Memory B cell (primary cell): ENCODE measurements at regions not wholly inside any gene's neighbourhood (a gene's known extent, or its start where the extent isn't known, plus 50 kb on each side); places are given as distances from the start of the nearest gene placed in this dataset.
"Not testable (repeated sequence)": the region's sequence is repeated elsewhere in the genome, so short reads cannot be mapped to it uniquely, and the experiment has no call there.

ENCODE experiments used
- ATAC-seq: fragments of 150-1000 bp; cut with Tn5 transposase; 2 replicates; pipeline ENCODE4 v1.10.0; 2021; ENCODE audit warnings: low read depth, mild to moderate bottlenecking, moderate library complexity
- DNase-seq, 2 donors: peaks; one replicate each; pipeline ENCODE4 v3.0.0; 2022; ENCODE audit warnings: low spot score in 2 of 2
- H3K27ac Mint-ChIP-seq: one replicate; pipeline ENCODE4 v1.8.0; 2022; ENCODE audit warnings: mild to moderate bottlenecking, moderate library complexity, mixed read lengths
- H3K27me3 Mint-ChIP-seq: one replicate; pipeline ENCODE4 v1.8.0; 2022; ENCODE audit warnings: mixed read lengths
- H3K36me3 Mint-ChIP-seq: one replicate; pipeline ENCODE4 v1.8.0; 2022; ENCODE audit warnings: mild to moderate bottlenecking, mixed read lengths
- H3K4me1 Mint-ChIP-seq: one replicate; pipeline ENCODE4 v1.8.0; 2022; ENCODE audit warnings: mixed read lengths
- H3K4me3 Mint-ChIP-seq: one replicate; pipeline ENCODE4 v1.8.0; 2022; ENCODE audit warnings: mild to moderate bottlenecking, moderate library complexity, mixed read lengths
- H3K9me3 Mint-ChIP-seq: one replicate; pipeline ENCODE4 v1.8.0; 2022; ENCODE audit warnings: mixed read lengths

- not testable (repeated sequence) for H3K27ac Mint-ChIP-seq, H3K9me3 Mint-ChIP-seq, H3K36me3 Mint-ChIP-seq, ATAC-seq, H3K4me1 Mint-ChIP-seq, H3K4me3 Mint-ChIP-seq, H3K27me3 Mint-ChIP-seq, DNase-seq
Measured at GRCh38 chr2:91522877-91523276, 2831.4 kb downstream of the RPIA start.

DNA sequence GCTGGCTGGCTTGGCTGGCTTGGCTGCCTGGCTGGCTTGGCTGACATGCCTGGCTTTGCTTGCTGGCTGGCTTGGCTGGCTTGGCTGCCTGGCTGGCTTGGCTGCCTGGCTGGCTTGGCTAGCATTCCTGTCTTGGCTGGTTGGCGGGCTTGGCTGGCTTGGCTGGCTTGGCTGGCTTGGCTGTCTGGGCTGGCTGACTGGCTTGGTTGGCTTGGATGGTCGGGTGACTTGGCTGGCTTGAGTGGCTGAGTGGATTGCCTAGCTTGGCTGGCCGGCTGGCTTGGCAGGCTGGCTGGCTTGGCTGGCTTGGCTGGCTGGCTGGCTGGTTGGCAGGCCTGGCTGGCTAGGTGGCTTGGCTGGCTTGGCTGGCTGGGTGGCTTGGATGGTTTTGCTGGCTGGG lies 2832.3 kb downstream of the RPIA start:
- not testable (repeated sequence) for DNase-seq, H3K27ac Mint-ChIP-seq, H3K4me3 Mint-ChIP-seq, H3K27me3 Mint-ChIP-seq, H3K9me3 Mint-ChIP-seq, H3K36me3 Mint-ChIP-seq, H3K4me1 Mint-ChIP-seq, ATAC-seq

GRCh38 chr2:91525587-91525986 lies 2834.1 kb downstream of the RPIA start:
- not testable (repeated sequence) for ATAC-seq

GRCh38 chr2:91526083-91526482 lies 2834.6 kb downstream of the RPIA start:
- H3K27me3 Mint-ChIP-seq, DNase-seq, H3K9me3 Mint-ChIP-seq, H3K4me3 Mint-ChIP-seq, H3K36me3 Mint-ChIP-seq, H3K27ac Mint-ChIP-seq, H3K4me1 Mint-ChIP-seq, ATAC-seq: not testable (repeated sequence)

More at GRCh38 chr2:91525587-91525986, 2834.1 kb downstream of the RPIA start:
- DNase-seq, H3K4me3 Mint-ChIP-seq, H3K4me1 Mint-ChIP-seq, H3K27me3 Mint-ChIP-seq, H3K27ac Mint-ChIP-seq, H3K36me3 Mint-ChIP-seq, H3K9me3 Mint-ChIP-seq: not testable (repeated sequence)

- not testable (repeated sequence) for H3K4me1 Mint-ChIP-seq, H3K9me3 Mint-ChIP-seq, DNase-seq, H3K4me3 Mint-ChIP-seq, ATAC-seq, H3K27me3 Mint-ChIP-seq, H3K36me3 Mint-ChIP-seq, H3K27ac Mint-ChIP-seq
Measured at GRCh38 chr2:91527056-91527455, 2835.6 kb downstream of the RPIA start.

DNA sequence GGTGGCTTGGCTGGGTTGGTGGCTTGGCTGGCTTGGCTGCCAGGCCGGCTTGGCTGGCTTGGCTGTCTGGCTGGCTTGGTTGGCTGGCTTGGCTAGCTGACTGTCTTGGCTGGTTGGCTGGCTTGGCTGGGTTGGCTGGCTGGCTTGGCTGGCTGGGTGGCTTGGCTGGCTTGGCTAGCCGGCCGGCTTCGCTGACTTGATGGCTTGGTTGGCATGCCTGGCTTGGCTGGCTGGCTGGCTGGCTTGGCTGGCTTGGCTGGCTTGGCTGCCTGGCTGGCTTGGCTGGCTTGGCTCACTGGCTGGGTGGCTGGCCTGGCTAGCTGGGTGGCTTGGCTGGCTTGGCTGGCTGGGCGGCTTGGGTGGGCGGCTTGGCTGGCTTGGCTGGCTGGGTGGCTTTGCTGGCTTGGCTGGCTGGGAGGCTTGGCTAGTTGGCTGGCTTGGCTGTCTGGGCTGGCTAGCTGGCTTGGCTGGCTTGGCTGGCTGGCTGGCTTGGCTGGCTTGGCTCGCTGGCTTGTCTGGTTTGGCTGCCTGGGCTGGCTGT lies 2836.1 kb downstream of the RPIA start:
- H3K27me3 Mint-ChIP-seq, H3K36me3 Mint-ChIP-seq, H3K4me3 Mint-ChIP-seq, H3K27ac Mint-ChIP-seq, H3K9me3 Mint-ChIP-seq, ATAC-seq, DNase-seq, H3K4me1 Mint-ChIP-seq: not testable (repeated sequence)

DNA sequence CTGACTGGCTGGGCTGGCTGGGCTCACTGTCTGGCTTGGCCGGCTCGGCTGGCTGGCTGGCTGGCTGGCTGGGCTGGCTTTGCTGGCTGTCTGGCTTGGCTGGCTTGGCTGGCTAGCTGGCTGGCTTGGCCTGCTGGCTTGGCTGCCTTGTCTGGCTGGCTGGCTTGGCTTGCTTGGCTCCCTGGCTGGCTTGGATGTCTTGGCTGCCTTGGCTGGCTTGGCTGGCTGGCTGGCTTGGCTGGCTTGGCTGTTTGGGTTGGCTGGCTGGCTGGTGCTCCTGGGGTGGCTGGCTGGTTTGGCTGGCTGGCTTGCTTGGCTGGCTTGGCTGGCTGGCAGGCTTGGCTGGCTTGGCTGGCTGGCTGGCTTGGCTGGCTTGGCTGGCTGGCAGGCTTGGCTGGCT lies 2836.9 kb downstream of the RPIA start:
- H3K27me3 Mint-ChIP-seq, H3K9me3 Mint-ChIP-seq, H3K4me3 Mint-ChIP-seq, DNase-seq, H3K27ac Mint-ChIP-seq, ATAC-seq, H3K4me1 Mint-ChIP-seq, H3K36me3 Mint-ChIP-seq: not testable (repeated sequence)

GRCh38 chr2:91536109-91536508 lies 2844.6 kb downstream of the RPIA start:
- not testable (repeated sequence) for ATAC-seq, H3K27ac Mint-ChIP-seq, DNase-seq, H3K36me3 Mint-ChIP-seq, H3K9me3 Mint-ChIP-seq, H3K4me1 Mint-ChIP-seq, H3K27me3 Mint-ChIP-seq, H3K4me3 Mint-ChIP-seq

DNA sequence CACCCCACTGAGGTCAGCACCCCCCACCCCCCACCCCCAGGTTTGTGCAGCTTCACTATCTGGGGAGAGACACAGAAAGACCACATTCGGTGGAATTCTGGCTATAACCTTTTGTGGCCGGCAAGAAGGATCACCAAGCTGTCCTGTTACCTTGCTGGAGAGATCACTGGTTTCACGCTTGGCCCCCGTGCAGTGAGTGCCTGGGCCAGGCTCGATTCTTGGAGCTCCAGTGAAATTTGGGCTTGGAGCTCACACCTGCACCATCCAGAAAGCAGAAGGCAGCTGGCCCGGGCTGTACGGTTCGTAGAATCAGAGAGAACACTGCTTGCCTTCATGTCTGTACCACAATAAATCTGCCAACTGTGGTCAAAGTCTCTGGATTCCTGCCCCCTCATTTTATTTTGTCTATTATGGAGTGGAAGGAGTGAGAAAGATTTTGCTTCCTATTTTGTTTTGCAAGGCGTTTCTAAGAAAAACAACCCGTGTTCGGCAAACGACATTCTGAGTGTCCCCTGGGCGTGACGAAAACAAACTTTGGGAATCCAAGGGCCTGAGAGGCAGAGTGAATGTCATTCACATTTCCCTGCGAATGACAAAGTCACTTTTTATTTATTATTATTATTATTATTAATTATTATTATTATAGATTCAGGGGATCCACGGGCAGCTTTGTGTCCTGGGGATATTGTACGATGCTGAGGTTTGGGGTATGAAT lies 2845.2 kb downstream of the RPIA start:
- not testable (repeated sequence) for H3K27ac Mint-ChIP-seq, DNase-seq

DNA sequence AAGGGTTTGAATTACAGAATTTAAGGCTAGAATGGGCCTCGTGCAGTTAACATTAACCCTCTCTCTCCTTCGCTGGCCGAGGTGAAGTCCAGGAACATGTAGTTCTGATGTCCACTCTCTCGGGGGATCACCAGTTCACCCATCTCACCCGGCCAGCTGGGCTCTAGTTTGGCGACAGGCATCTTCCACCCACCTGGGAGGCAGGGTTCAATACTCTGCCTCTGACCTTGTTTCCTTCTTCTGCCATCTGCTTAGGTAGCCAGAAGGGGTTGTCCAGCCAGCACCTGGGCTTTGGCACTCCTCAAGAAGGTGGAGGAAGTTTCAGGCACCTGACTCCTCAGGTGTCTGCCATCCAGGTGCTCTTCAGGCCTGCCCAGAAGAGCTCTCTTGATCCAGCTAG lies 2857.8 kb downstream of the RPIA start:
- not testable (repeated sequence) for H3K4me1 Mint-ChIP-seq, H3K4me3 Mint-ChIP-seq, ATAC-seq, DNase-seq, H3K27ac Mint-ChIP-seq, H3K9me3 Mint-ChIP-seq, H3K36me3 Mint-ChIP-seq, H3K27me3 Mint-ChIP-seq

More for the DNA sequence above, 2845.2 kb downstream of the RPIA start:
- ATAC-seq, H3K36me3 Mint-ChIP-seq, H3K27me3 Mint-ChIP-seq, H3K4me1 Mint-ChIP-seq, H3K4me3 Mint-ChIP-seq, H3K9me3 Mint-ChIP-seq: not testable (repeated sequence)

DNA sequence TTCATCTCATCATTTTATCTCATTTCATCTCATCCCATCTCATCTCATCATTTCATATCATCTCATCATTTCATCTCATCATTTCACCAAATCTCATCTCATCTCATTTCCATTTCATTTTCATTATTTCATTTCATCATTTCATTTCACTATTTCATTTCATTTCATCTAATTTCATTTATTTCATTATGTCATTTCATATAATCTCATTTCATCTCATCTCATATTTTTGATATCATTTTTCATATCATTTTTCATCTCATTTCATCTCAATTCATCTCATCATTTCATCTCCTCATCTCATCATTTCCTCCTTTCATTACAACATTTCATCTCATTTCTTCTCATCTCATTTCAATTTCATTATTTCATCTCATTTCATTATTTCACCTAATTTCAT lies 2866.8 kb downstream of the RPIA start:
- Mint-ChIP-seq H3K36me3 (peaks cover 11% of the 10 kb centered on the region), H3K9me3 (peaks cover 21% of the 10 kb centered on the region)
- not testable (repeated sequence) for DNase-seq, ATAC-seq, H3K27me3 Mint-ChIP-seq, H3K27ac Mint-ChIP-seq, H3K4me1 Mint-ChIP-seq, H3K4me3 Mint-ChIP-seq

DNA sequence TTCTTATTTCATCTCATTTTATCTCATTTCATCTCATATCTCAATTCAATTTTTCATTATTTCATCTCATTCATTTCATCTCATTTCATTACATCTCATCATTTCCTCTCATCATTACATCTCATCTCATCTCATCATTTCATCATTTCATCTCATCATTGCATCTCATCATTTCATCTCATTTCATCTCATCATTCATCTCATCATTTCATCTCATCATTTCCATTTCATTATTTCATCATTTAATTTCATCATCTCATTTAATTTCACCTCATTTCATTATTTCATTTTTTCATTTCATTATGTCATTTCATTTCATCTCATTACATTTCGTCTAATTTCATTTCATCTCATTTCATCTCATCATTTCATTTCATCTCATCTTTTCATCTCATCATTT lies 2867.8 kb downstream of the RPIA start:
- H3K4me3 Mint-ChIP-seq, ATAC-seq, DNase-seq, H3K4me1 Mint-ChIP-seq, H3K27me3 Mint-ChIP-seq, H3K27ac Mint-ChIP-seq: not testable (repeated sequence)
- H3K9me3 Mint-ChIP-seq: peaks cover 21% of the 10 kb centered on the region
- peaks cover 11% of the 10 kb centered on the region for H3K36me3 Mint-ChIP-seq

DNA sequence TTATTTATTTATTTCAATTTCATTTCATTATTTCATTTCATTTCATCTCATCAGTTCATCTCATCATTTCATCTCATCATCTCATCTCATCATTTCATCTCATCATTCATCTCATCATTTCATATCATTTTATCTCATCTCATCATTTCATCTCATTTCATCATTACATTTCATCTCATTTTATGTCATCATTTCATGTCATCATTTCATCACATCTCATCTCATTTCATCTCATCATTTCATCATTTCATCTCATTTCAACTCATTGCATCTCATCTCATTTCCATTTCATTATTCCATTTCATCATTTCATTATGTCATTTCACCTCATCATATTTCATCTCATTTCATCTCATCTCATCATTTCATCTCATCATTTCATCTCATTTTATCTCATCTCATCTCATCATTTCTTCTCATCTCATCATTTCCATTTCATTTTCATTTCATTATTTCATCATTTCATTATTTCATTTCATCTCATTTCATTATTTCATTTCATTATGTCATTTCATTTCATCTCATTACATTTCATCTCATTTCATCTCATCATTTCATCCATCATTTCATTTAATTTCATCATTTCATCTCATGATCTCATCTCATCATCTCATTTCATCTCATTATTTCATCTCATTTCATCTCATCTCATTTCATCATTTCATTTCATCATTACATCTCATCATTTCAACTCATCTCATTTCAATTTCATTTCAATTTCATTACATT lies 2868.6 kb downstream of the RPIA start:
- H3K27me3 Mint-ChIP-seq: not testable (repeated sequence)

DNA sequence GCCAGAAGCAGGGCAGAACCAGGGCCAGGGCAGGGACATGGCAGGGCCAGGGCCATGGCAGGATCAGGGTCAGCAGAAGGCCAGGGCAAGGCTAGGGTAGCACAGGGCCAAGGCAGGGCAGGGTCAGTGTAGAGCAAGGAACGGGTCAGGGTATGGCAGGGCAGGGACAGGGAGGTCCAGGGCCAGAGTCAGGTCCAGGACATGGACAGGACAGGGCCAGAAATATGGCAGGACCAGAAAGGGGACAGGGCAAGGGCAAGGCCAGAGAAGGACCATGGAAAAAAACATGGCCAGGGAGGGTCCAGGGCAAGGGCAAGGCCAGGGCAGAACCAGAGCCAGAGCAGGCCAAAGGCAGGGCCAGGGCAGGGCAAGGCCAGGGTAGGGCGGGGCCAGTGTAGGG lies 2870.7 kb downstream of the RPIA start:
- not testable (repeated sequence) for H3K4me1 Mint-ChIP-seq, H3K27ac Mint-ChIP-seq, DNase-seq, ATAC-seq, H3K27me3 Mint-ChIP-seq, H3K4me3 Mint-ChIP-seq
- Mint-ChIP-seq H3K9me3 (peaks cover 21% of the 10 kb centered on the region), H3K36me3 (peaks cover 11% of the 10 kb centered on the region)

More for the DNA sequence above, 2868.6 kb downstream of the RPIA start:
- Mint-ChIP-seq H3K9me3 (peaks cover 21% of the 10 kb centered on the region), H3K36me3 (peaks cover 11% of the 10 kb centered on the region)
- not testable (repeated sequence) for H3K4me3 Mint-ChIP-seq, DNase-seq, ATAC-seq, H3K27ac Mint-ChIP-seq, H3K4me1 Mint-ChIP-seq
